KMS-11 (cell line): ENCODE measurements at regions not wholly inside any gene's neighbourhood (a gene's known extent, or its start where the extent isn't known, plus 50 kb on each side); places are given as distances from the start of the nearest gene placed in this dataset.

ENCODE experiments used
- H2AFZ ChIP-seq: fragments of 200-600 bp; sonication (generic); 2 replicates; pipeline ENCODE4 v1.6.1; 2016; ENCODE audit warnings: antibody characterized with exemption, mixed run types, low read depth
- H3K27ac ChIP-seq: fragments of 200-600 bp; sonication (generic); 2 replicates; pipeline ENCODE4 v1.6.1; 2016; ENCODE audit warnings: mild to moderate bottlenecking, mixed run types
- H3K27me3 ChIP-seq: fragments of 200-600 bp; sonication (generic); 2 replicates; pipeline ENCODE4 v1.6.1; 2017; ENCODE audit warnings: mild to moderate bottlenecking, low read depth, mixed run types, moderate library complexity; ENCODE audit not compliant: insufficient read depth
- H3K36me3 ChIP-seq: fragments of 200-600 bp; sonication (generic); 2 replicates; pipeline ENCODE4 v1.6.1; 2017; ENCODE audit warnings: mild to moderate bottlenecking, mixed run types; ENCODE audit not compliant: insufficient read depth
- H3K4me1 ChIP-seq: fragments of 200-600 bp; sonication (generic); 2 replicates; pipeline ENCODE4 v1.6.1; 2016; ENCODE audit warnings: mild to moderate bottlenecking, low read depth, mixed run types; ENCODE audit not compliant: poor library complexity, severe bottlenecking
- H3K4me2 ChIP-seq: fragments of 200-600 bp; sonication (generic); 2 replicates; pipeline ENCODE4 v1.7.0; 2016; ENCODE audit warnings: mild to moderate bottlenecking, mixed run types
- H3K4me3 ChIP-seq: fragments of 200-600 bp; sonication (generic); IDR thresholded peaks from 2 replicates; pipeline ENCODE4 v1.6.1; 2017; ENCODE audit warnings: low read depth, low read length, mixed read lengths; ENCODE audit not compliant: insufficient read depth
- H3K79me2 ChIP-seq: fragments of 200-600 bp; sonication (generic); 2 replicates; pipeline ENCODE4 v1.6.1; 2016; ENCODE audit warnings: low read depth, mixed run types; ENCODE audit not compliant: insufficient read depth
- H3K9ac ChIP-seq: fragments of 200-600 bp; sonication (generic); 2 replicates; pipeline ENCODE4 v1.6.1; 2016; ENCODE audit warnings: mild to moderate bottlenecking, mixed run types
- H4K20me1 ChIP-seq: fragments of 200-600 bp; sonication (generic); 2 replicates; pipeline ENCODE4 v1.6.1; 2016; ENCODE audit warnings: mild to moderate bottlenecking, mixed run types; ENCODE audit not compliant: insufficient read depth
- TF ChIP-seq, protein P1 (sequence below): fragments of 200-600 bp; sonication (generic); conservative IDR thresholded peaks from 2 replicates; pipeline ENCODE4 v1.6.1; 2017; ENCODE audit warnings: low read depth, mild to moderate bottlenecking, antibody characterized with exemption, low read length, moderate library complexity, mixed read lengths

DNA sequence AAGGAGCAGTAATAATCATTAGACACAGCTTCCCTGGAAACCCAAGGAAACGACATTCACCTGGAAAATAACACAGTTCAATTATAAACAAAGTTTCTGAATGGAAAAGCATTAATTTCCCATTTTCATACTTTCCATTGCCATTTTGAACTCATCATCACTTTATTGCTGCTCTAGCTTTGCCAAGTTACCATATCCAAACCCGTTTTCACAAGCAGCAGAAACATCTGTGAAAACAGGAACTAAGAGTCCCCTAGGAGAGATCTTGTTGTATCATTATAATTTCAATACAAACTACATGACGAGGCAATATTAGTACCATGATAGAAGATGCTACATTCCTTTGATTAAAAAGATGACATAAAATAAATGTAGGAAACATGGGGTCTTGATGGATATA, 597.0 kb upstream of the NRXN1 start:
- H4K20me1 ChIP-seq = no peaks in the 10 kb centered on the region
- H3K27me3 ChIP-seq = no peaks in the 10 kb centered on the region
- no peaks in the 10 kb centered on the region for H3K79me2 ChIP-seq
- no peaks in the 10 kb centered on the region for H3K36me3 ChIP-seq
- no peak overlapping the region for H2AFZ ChIP-seq
- no peak overlapping the region for H3K9ac ChIP-seq
- H3K4me1 ChIP-seq = no peaks in the 10 kb centered on the region
- no peak overlapping the region for H3K27ac ChIP-seq
- H3K4me3 ChIP-seq = no peak overlapping the region
- TF ChIP-seq, protein P1, sequence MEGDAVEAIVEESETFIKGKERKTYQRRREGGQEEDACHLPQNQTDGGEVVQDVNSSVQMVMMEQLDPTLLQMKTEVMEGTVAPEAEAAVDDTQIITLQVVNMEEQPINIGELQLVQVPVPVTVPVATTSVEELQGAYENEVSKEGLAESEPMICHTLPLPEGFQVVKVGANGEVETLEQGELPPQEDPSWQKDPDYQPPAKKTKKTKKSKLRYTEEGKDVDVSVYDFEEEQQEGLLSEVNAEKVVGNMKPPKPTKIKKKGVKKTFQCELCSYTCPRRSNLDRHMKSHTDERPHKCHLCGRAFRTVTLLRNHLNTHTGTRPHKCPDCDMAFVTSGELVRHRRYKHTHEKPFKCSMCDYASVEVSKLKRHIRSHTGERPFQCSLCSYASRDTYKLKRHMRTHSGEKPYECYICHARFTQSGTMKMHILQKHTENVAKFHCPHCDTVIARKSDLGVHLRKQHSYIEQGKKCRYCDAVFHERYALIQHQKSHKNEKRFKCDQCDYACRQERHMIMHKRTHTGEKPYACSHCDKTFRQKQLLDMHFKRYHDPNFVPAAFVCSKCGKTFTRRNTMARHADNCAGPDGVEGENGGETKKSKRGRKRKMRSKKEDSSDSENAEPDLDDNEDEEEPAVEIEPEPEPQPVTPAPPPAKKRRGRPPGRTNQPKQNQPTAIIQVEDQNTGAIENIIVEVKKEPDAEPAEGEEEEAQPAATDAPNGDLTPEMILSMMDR = no peak
- H3K4me2 ChIP-seq = no peak overlapping the region

GRCh38 chr2:51624995-51625394, 593.1 kb upstream of the NRXN1 start:
- TF ChIP-seq, protein P1 = no peak
- no peaks in the 10 kb centered on the region for H3K27me3 ChIP-seq
- H3K4me1 ChIP-seq = no peaks in the 10 kb centered on the region
- H2AFZ ChIP-seq = no peak overlapping the region
- no peak overlapping the region for H3K9ac ChIP-seq
- H3K79me2 ChIP-seq = no peaks in the 10 kb centered on the region
- no peak overlapping the region for H3K4me3 ChIP-seq
- no peak overlapping the region for H3K4me2 ChIP-seq
- H3K36me3 ChIP-seq = no peaks in the 10 kb centered on the region
- no peaks in the 10 kb centered on the region for H4K20me1 ChIP-seq
- H3K27ac ChIP-seq = no peak overlapping the region

GRCh38 chr2:51620796-51621195, 588.9 kb upstream of the NRXN1 start:
- Histone ChIP-seq H3K27me3 (no peaks in the 10 kb centered on the region), H3K36me3 (no peaks in the 10 kb centered on the region), H4K20me1 (no peaks in the 10 kb centered on the region), H3K27ac (no peak overlapping the region), H3K4me1 (no peaks in the 10 kb centered on the region), H3K4me2 (no peak overlapping the region), H2AFZ (no peak overlapping the region), H3K9ac (no peak overlapping the region), H3K79me2 (no peaks in the 10 kb centered on the region), H3K4me3 (no peak overlapping the region)
- TF ChIP-seq, protein P1 = no peak

GRCh38 chr2:51619961-51620360, 588.0 kb upstream of the NRXN1 start:
- Histone ChIP-seq H3K4me2 (no peak overlapping the region), H3K27ac (no peak overlapping the region), H2AFZ (no peak overlapping the region), H3K9ac (no peak overlapping the region), H3K36me3 (no peaks in the 10 kb centered on the region), H3K27me3 (no peaks in the 10 kb centered on the region), H3K4me3 (no peak overlapping the region), H3K4me1 (no peaks in the 10 kb centered on the region), H3K79me2 (no peaks in the 10 kb centered on the region), H4K20me1 (no peaks in the 10 kb centered on the region)
- TF ChIP-seq, protein P1 = no peak
